ENCODE measurements at regions not wholly inside any gene's neighbourhood (a gene's known extent, or its start where the extent isn't known, plus 50 kb on each side); places are given as distances from the start of the nearest gene placed in this dataset.

GRCh38 chr5:163245584-163245983, 191.8 kb upstream of the CCNG1 start:
- Mint-ChIP-seq H3K27me3 (ENCODE audit: insufficient read depth, low read depth, poor library complexity) (no peaks in the 10 kb centered on the region), H3K27ac (no peak overlapping the region), H3K36me3 (ENCODE audit: low read depth) (no peaks in the 10 kb centered on the region), H3K9me3 (no peaks in the 10 kb centered on the region; the same call in 2 of the 3 replicates), H3K4me3 (no peak overlapping the region), H3K4me1 (peaks cover 18% of the 10 kb centered on the region)
- Histone ChIP-seq H3K36me3 (ENCODE audit: insufficient read depth) (no peaks in the 10 kb centered on the region), H3K4me3 (no peak overlapping the region), H3K27ac (ENCODE audit: low read depth) (no peak overlapping the region), H3F3A (replicated peaks; ENCODE audit: low read depth) (no peaks in the 10 kb centered on the region), H3K27me3 (ENCODE audit: insufficient read depth) (no peaks in the 10 kb centered on the region), H3K4me2 (no peak overlapping the region), H3K79me2 (replicated peaks; ENCODE audit: insufficient read depth) (no peaks in the 10 kb centered on the region), H2AFZ (no peak overlapping the region; the same call in 1 of the 2 replicates), H4K20me1 (replicated peaks; ENCODE audit: insufficient read depth) (no peaks in the 10 kb centered on the region), H3K9me2 (ENCODE audit: insufficient read depth) (no peaks in the 10 kb centered on the region), H3K4me1 (ENCODE audit: insufficient read depth) (peaks cover 7% of the 10 kb centered on the region)
- ATAC-seq = no peak; the same call in 2 of the 3 replicates
- DNase-seq (ENCODE audit: low spot score) = peak; percentile 27
- TF ChIP-seq CREB1 (CRISPR knock-in tag; IDR thresholded peaks at IDR 0.05; ENCODE audit: low read depth) (no peak), EZH2phosphoT487 (IDR thresholded peaks at IDR 0.05; ENCODE audit: unreplicated experiment) (no peak)

- H3K27ac Mint-ChIP-seq = no peak overlapping the region
- H3K4me3 ChIP-seq = no peak overlapping the region
- H3F3A ChIP-seq (replicated peaks; ENCODE audit: low read depth) = no peaks in the 10 kb centered on the region
- no peak overlapping the region for H3K27ac ChIP-seq (ENCODE audit: low read depth)
- no peaks in the 10 kb centered on the region for H3K36me3 ChIP-seq (ENCODE audit: insufficient read depth)
- no peaks in the 10 kb centered on the region for H3K9me2 ChIP-seq (ENCODE audit: insufficient read depth)
- H4K20me1 ChIP-seq (replicated peaks; ENCODE audit: insufficient read depth) = no peaks in the 10 kb centered on the region
- H3K27me3 ChIP-seq (ENCODE audit: insufficient read depth) = no peaks in the 10 kb centered on the region
- no peaks in the 10 kb centered on the region; the same call in 2 of the 3 replicates for H3K9me3 Mint-ChIP-seq
- H3K4me1 ChIP-seq (ENCODE audit: insufficient read depth) = peaks cover 7% of the 10 kb centered on the region
- ATAC-seq (no peak), DNase-seq (ENCODE audit: low spot score) (no peak)
- H3K4me2 ChIP-seq = no peak overlapping the region
- H3K27me3 Mint-ChIP-seq (ENCODE audit: insufficient read depth, low read depth, poor library complexity) = peaks cover 2% of the 10 kb centered on the region
- no peaks in the 10 kb centered on the region for H3K36me3 Mint-ChIP-seq (ENCODE audit: low read depth)
- peaks cover 28% of the 10 kb centered on the region for H3K4me1 Mint-ChIP-seq
- no peak overlapping the region for H3K4me3 Mint-ChIP-seq
- no peak overlapping the region for H2AFZ ChIP-seq
- H3K79me2 ChIP-seq (replicated peaks; ENCODE audit: insufficient read depth) = no peaks in the 10 kb centered on the region
- TF ChIP-seq STAT1 (IDR thresholded peaks at IDR 0.05; ENCODE audit: unreplicated experiment) = no peak
- no peak for TF ChIP-seq ZNF331 (CRISPR knock-in tag; IDR thresholded peaks at IDR 0.05; ENCODE audit: low read depth)
- no peak for TF ChIP-seq POLR2AphosphoS5 (IDR thresholded peaks at IDR 0.05; ENCODE audit: low read depth)
- no peak for TF ChIP-seq ZNF462 (CRISPR knock-in tag; IDR thresholded peaks at IDR 0.05)
- no peak for TF ChIP-seq CTCF (conservative IDR thresholded peaks at IDR 0.05; ENCODE audit: low read depth in 2 of 2)
- TF ChIP-seq REST (IDR thresholded peaks at IDR 0.05; ENCODE audit: unreplicated experiment) = no peak
- no peak for TF ChIP-seq JUNB (IDR thresholded peaks at IDR 0.05; ENCODE audit: unreplicated experiment)
- no peak for TF ChIP-seq CREB1 (CRISPR knock-in tag; IDR thresholded peaks at IDR 0.05; ENCODE audit: low read depth)
- no peak for TF ChIP-seq NANOG (IDR thresholded peaks at IDR 0.05; ENCODE audit: borderline replicate concordance)
Measured at GRCh38 chr5:163248333-163248732, 189.1 kb upstream of the CCNG1 start.

Data from GM23338 (cell line).